Omental fat pad (tissue), 3 donors: ENCODE measurements at regions not wholly inside any gene's neighbourhood (a gene's known extent, or its start where the extent isn't known, plus 50 kb on each side); places are given as distances from the start of the nearest gene placed in this dataset.
A peak's percentile ranks its signal among the peaks of the same experiment; 100 is the strongest.

Source experiments
- ATAC-seq: fragments of 150-250 bp; one replicate; pipeline ENCODE4 v1.9.1; 2016; ENCODE audit warnings: mild to moderate bottlenecking, moderate library complexity; ENCODE audit not compliant: low FRiP score
- DNase-seq: peaks from one replicate; pipeline ENCODE4 v3.0.0-alpha.2; 2019; ENCODE audit warnings: low spot score
- TF ChIP-seq, protein P1 (sequence below), 3 donors: fragments of 450-650 bp; IDR thresholded peaks; one replicate each; pipeline ENCODE4 v1.5.1; 2016 to 2017; ENCODE audit warnings: antibody characterized with exemption in 3 of 3, mild to moderate bottlenecking in 3 of 3, moderate library complexity in 2 of 3

DNA sequence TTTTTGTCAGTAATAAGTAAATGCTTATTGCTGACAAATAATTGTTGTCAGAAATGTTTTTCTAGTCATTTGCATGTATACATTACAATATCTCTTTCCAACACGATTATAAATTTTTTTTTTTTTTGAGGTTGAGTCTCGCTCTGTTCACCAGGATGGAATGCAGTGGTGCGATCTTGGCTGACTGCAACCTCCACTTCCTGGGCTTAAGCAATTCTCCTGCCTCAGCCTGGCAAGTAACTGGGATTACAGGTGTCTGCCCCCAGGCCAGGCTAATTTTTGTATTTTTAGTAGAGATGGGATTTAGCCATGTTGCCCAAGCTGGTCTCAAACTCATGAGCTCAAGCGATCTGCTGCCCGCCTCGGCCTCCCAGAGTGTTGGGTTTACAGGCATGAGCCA is 72.0 kb upstream of the ATF3 start:
- TF ChIP-seq, protein P1, sequence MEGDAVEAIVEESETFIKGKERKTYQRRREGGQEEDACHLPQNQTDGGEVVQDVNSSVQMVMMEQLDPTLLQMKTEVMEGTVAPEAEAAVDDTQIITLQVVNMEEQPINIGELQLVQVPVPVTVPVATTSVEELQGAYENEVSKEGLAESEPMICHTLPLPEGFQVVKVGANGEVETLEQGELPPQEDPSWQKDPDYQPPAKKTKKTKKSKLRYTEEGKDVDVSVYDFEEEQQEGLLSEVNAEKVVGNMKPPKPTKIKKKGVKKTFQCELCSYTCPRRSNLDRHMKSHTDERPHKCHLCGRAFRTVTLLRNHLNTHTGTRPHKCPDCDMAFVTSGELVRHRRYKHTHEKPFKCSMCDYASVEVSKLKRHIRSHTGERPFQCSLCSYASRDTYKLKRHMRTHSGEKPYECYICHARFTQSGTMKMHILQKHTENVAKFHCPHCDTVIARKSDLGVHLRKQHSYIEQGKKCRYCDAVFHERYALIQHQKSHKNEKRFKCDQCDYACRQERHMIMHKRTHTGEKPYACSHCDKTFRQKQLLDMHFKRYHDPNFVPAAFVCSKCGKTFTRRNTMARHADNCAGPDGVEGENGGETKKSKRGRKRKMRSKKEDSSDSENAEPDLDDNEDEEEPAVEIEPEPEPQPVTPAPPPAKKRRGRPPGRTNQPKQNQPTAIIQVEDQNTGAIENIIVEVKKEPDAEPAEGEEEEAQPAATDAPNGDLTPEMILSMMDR (IDR thresholded peaks at IDR 0.05): no peak
- ATAC-seq (no peak), DNase-seq (no peak)

DNA sequence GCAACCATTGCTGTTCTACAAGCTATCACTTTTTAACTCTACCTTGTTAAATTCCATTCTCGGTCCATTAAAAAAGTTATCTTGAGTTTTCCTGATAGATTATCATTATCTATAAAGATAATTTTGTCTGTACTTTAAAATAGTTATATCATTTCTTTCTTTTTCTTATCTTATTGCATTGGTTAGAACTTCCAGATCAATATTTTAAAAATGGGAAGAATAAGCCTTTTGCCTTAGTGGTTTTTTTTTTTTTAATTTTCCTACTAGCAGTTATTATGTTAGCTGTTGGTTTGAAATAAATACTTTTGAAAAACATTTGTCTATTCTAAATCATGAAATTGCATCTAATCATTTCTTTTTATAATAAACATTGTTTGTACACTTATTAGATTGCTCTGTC is 71.0 kb upstream of the ATF3 start:
- ATAC-seq: no peak
- TF ChIP-seq, protein P1 (IDR thresholded peaks at IDR 0.05): no peak

DNA sequence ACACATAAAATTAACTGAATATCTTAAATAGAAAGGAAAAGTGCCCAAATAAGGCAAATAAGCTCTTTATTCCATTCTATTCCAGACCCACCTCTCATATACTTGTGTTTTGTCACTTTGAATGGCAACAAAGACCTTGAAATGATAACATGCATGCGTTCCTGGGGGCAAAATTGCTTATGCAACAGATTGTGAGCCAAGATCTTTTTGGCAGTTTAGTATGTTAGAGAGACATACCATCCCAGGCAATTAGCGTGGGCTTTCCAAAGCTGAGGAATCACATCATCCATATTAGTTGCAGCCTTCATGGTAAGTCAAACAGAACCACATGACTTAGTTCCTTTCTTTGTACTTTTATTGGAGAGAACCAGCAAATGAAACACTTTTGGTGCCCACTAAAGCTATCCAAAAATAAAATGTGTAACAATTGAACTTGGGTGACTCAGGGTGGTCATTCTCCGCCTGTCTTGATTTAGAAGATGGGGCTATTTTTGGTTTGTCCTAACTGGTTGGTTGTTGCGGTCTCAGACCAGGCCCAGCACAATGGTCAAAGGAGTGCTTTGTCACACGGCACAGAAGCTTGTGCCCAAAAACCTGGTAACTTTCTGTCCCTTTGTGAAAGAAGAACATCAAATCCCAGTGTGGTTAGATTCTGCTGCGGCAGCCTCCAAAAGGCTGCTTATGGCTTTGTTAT is 68.7 kb upstream of the ATF3 start:
- ATAC-seq (no peak), DNase-seq (no peak)
- TF ChIP-seq, protein P1 (IDR thresholded peaks at IDR 0.05): no peak

More for the DNA sequence above, 71.0 kb upstream of the ATF3 start:
- no peak for DNase-seq

DNA sequence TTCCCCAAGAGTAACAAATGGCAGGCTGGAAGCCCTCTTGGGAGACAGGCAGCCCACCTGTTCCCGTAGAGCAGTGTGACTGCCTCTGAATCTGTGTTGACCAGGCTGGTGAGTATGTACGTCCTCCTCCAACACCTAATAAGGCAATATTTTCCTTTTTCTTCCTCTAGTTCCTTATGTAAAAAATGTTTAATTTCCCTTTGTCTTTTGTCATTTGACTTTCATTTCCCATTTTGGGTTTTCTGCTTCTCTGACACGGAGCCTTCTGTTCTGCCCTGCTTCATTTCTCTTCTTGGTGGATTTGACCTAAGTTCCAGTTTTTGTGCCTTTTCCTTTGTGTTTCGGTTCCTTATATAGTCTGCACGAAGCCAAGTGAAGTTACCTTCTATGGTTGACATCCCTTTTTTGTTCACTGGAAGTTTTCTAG is 65.8 kb upstream of the ATF3 start:
- TF ChIP-seq, protein P1 (IDR thresholded peaks at IDR 0.05): no peak
- no peak for DNase-seq
- no peak for ATAC-seq

DNA sequence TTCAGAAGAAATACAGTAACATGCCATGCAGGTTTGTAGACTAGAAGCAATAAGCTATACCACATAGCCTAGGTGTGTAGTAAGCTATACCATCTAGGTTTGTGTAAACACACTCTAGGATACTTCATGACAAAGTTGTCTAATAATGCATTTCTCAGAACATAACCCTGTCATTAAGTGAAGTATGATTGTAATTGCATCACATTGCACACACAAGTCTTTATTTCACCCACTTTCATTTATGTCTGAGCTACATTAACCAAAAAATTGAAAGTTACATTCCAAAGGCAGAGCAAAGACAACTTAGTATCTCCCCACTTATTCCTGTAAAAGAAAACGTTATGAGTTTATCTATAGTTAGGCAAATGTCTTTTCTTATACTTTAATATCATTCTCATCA is 64.5 kb upstream of the ATF3 start:
- TF ChIP-seq, protein P1 (IDR thresholded peaks at IDR 0.05): no peak
- DNase-seq (no peak), ATAC-seq (no peak)

DNA sequence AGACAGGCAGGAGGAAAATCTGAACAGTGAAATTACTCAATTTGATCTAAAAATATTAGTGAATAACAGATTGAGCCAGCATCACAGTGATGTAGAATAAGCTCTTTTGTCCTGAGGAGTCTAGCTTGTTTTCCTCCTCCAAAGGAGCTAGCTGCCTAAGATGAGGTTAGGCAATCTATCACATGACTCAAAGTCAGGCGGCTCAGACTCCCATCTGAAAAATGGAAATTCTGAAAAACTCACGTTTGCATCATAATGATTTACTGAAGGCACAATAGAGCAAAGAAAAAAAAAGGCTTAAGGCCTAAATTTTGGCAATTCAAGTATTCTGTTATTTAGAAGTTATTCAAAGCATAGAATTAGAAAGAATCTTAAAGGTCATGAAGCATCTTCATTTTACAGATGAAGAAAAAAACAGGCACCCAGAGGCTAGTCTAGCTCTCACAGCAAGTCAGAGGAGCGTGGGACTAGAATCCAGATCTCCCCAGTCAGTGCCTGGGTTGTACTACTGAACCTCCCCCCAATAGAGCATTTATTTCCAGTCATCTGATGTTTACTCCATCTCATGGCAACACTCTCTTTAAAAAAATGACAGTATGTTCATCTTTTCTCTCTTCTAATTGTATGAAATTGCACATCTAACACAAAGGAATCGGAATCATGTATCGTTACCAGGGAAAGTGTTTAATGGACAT is 62.5 kb upstream of the ATF3 start:
- peak; percentile 93 for ATAC-seq
- no peak for DNase-seq

More for the DNA sequence above, 62.5 kb upstream of the ATF3 start:
- TF ChIP-seq, protein P1 (IDR thresholded peaks at IDR 0.05): no peak
